ENCODE measurements at regions not wholly inside any gene's neighbourhood (a gene's known extent, or its start where the extent isn't known, plus 50 kb on each side); places are given as distances from the start of the nearest gene placed in this dataset.

DNA sequence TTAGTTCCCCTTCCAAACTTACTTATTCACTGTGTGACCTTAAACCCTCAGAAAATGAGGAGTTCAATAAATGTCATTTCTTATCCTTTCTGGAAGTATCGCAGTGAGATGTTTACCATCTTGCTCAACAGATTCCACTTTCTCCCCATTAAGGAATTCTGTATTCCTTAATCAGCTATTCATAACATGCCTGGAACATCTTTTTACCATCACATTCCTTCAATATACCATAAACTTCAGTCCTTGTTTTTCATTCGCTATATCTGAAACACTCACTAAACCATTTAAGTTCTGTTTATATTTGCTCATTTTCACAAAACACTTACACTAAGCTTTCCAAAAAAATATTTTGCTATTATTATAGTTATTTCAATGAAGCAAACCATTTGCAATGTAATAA, 1158.6 kb downstream of the CDH12 start:
- Histone ChIP-seq H3K27me3 (ENCODE audit: control insufficient read depth in 5 of 5, insufficient read depth in 4 of 5, low read length in 5 of 5) (no peaks in the 10 kb centered on the region), H3K9ac (ENCODE audit: low read length in 5 of 5) (no peak overlapping the region), H3K9me3 (ENCODE audit: control insufficient read depth in 5 of 5, low read length in 5 of 5) (no peaks in the 10 kb centered on the region), H3K4me1 (ENCODE audit: control insufficient read depth in 5 of 5, insufficient read depth in 5 of 5, low read length in 5 of 5) (no peaks in the 10 kb centered on the region), H3K27ac (ENCODE audit: low read depth, low read length) (no peak overlapping the region), H3K4me3 (ENCODE audit: low read depth in 1 of 5, low read length in 5 of 5) (no peak overlapping the region), H3K36me3 (ENCODE audit: control insufficient read depth in 5 of 5, insufficient read depth in 5 of 5, low read length in 5 of 5) (no peaks in the 10 kb centered on the region)

DNA sequence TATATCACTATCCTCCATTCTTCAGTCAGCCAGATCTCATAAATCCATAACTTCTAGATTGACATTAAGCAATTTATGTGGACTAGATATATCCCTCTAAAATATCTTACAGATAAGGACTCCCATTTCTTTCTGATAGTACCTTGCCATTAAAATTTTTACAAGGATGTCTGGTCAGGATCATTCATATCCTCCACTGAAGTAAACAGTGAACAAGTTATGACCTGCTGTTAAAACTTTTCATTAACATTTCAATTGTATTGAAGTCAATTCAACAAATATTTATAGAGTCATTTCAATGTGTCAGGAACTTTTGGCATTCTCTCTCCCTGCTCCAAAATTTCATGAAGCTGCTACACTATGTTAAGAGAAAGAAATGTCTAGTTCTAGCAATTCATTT, 1159.6 kb downstream of the CDH12 start:
- Histone ChIP-seq H3K4me1 (ENCODE audit: control insufficient read depth in 5 of 5, insufficient read depth in 5 of 5, low read length in 5 of 5) (no peaks in the 10 kb centered on the region), H3K9me3 (ENCODE audit: control insufficient read depth in 5 of 5, low read length in 5 of 5) (no peaks in the 10 kb centered on the region), H3K27ac (ENCODE audit: low read depth, low read length) (no peak overlapping the region), H3K9ac (ENCODE audit: low read length in 5 of 5) (no peak overlapping the region), H3K4me3 (ENCODE audit: low read depth in 1 of 5, low read length in 5 of 5) (no peak overlapping the region), H3K27me3 (ENCODE audit: control insufficient read depth in 5 of 5, insufficient read depth in 4 of 5, low read length in 5 of 5) (no peaks in the 10 kb centered on the region), H3K36me3 (ENCODE audit: control insufficient read depth in 5 of 5, insufficient read depth in 5 of 5, low read length in 5 of 5) (no peaks in the 10 kb centered on the region)

DNA sequence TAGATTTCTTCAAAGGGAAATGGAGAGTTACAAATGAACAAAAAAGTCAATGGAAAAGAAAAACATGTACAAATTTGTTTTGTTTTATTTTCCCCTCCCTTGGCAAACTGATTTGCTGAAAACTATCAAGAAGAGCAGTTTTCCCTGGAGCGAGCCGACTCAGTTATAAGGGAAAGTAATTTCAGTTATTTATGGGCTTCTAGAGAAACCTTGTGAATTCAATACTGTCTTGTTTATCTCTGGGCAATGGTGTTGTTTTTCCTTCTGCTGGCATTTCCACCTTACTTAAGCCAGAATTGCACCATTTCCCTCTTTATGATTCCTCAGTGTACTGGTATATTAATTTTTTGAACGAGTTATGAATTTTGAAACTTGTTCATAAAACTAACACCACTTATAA, 1163.6 kb downstream of the CDH12 start:
- Histone ChIP-seq H3K27me3 (ENCODE audit: control insufficient read depth in 5 of 5, insufficient read depth in 4 of 5, low read length in 5 of 5) (no peaks in the 10 kb centered on the region), H3K9ac (ENCODE audit: low read length in 5 of 5) (no peak overlapping the region), H3K4me3 (ENCODE audit: low read depth in 1 of 5, low read length in 5 of 5) (no peak overlapping the region), H3K4me1 (ENCODE audit: control insufficient read depth in 5 of 5, insufficient read depth in 5 of 5, low read length in 5 of 5) (no peaks in the 10 kb centered on the region), H3K9me3 (ENCODE audit: control insufficient read depth in 5 of 5, low read length in 5 of 5) (no peaks in the 10 kb centered on the region), H3K27ac (ENCODE audit: low read depth, low read length) (no peak overlapping the region), H3K36me3 (ENCODE audit: control insufficient read depth in 5 of 5, insufficient read depth in 5 of 5, low read length in 5 of 5) (no peaks in the 10 kb centered on the region)

DNA sequence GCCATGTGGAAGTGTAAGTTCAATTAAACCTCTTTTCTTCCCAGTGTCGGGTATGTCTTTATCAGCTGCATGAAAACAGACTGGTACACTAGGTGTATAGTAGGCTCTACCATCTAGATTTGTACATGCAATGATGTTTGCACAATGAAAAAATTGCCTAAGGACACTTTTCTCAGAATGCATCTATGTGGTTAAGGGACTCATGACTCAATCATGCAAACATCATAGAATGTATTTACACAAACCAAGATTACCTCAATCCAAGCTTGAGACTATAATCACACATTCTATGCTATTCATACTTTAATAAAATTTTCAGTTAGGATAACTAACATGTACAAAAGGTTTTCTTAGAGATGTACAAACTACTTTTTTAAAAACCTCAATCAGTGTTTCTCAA, 1164.5 kb downstream of the CDH12 start:
- Histone ChIP-seq H3K9me3 (ENCODE audit: control insufficient read depth in 5 of 5, low read length in 5 of 5) (no peaks in the 10 kb centered on the region), H3K27ac (ENCODE audit: low read depth, low read length) (no peak overlapping the region), H3K4me1 (ENCODE audit: control insufficient read depth in 5 of 5, insufficient read depth in 5 of 5, low read length in 5 of 5) (no peaks in the 10 kb centered on the region), H3K9ac (ENCODE audit: low read length in 5 of 5) (no peak overlapping the region), H3K27me3 (ENCODE audit: control insufficient read depth in 5 of 5, insufficient read depth in 4 of 5, low read length in 5 of 5) (no peaks in the 10 kb centered on the region), H3K36me3 (ENCODE audit: control insufficient read depth in 5 of 5, insufficient read depth in 5 of 5, low read length in 5 of 5) (no peaks in the 10 kb centered on the region), H3K4me3 (ENCODE audit: low read depth in 1 of 5, low read length in 5 of 5) (no peak overlapping the region)

DNA sequence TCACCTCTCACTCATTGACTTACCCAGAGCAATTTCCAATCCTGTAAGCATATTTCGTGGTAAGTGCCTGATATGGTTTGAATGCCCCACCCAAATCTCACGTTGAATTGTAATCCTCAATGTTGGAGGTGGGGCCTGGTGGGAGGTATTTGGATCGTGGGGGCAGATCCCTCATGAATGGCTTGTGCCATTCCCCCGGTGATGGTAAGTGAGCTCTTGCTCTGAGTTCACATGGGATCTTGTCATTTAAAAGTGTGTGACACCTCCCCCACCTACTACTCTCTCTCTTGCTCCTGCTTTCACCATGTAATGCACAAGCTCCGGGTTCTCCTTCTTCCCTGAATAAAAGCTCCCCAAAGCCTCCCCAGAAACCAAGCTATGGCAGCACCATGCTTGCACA, 1165.5 kb downstream of the CDH12 start:
- Histone ChIP-seq H3K27me3 (ENCODE audit: control insufficient read depth in 5 of 5, insufficient read depth in 4 of 5, low read length in 5 of 5) (no peaks in the 10 kb centered on the region), H3K4me3 (ENCODE audit: low read depth in 1 of 5, low read length in 5 of 5) (no peak overlapping the region), H3K9ac (ENCODE audit: low read length in 5 of 5) (no peak overlapping the region), H3K36me3 (ENCODE audit: control insufficient read depth in 5 of 5, insufficient read depth in 5 of 5, low read length in 5 of 5) (no peaks in the 10 kb centered on the region), H3K4me1 (ENCODE audit: control insufficient read depth in 5 of 5, insufficient read depth in 5 of 5, low read length in 5 of 5) (no peaks in the 10 kb centered on the region), H3K9me3 (ENCODE audit: control insufficient read depth in 5 of 5, low read length in 5 of 5) (no peaks in the 10 kb centered on the region), H3K27ac (ENCODE audit: low read depth, low read length) (no peak overlapping the region)

DNA sequence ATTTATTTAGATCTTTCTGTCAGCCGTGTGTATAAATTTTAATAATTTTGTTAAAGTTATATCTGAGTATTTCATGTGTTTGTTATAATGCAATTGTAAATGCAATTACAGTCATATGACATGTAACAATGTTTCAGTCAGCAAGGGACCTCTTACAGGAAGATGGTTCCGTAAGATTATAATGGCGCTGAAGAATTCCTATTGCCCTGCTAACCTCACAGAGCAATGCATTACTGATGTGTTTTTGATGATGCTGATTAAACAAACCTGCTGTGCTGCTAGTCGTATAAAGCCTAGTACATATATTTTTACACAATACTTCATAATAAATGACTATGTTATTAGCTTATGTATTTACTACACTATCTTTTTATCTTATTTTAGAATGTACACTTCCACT, 1166.4 kb downstream of the CDH12 start:
- H3K9ac ChIP-seq (ENCODE audit: low read length in 5 of 5), result no peak overlapping the region
- no peak overlapping the region for H3K4me3 ChIP-seq (ENCODE audit: low read depth in 1 of 5, low read length in 5 of 5)
- H3K36me3 ChIP-seq (ENCODE audit: control insufficient read depth in 5 of 5, insufficient read depth in 5 of 5, low read length in 5 of 5), result no peaks in the 10 kb centered on the region
- no peaks in the 10 kb centered on the region for H3K9me3 ChIP-seq (ENCODE audit: control insufficient read depth in 5 of 5, low read length in 5 of 5)
- no peaks in the 10 kb centered on the region for H3K27me3 ChIP-seq (ENCODE audit: control insufficient read depth in 5 of 5, insufficient read depth in 4 of 5, low read length in 5 of 5)
- H3K27ac ChIP-seq (ENCODE audit: low read depth, low read length), result no peak overlapping the region
- H3K4me1 ChIP-seq (ENCODE audit: control insufficient read depth in 5 of 5, insufficient read depth in 5 of 5, low read length in 5 of 5), result no peaks in the 10 kb centered on the region

DNA sequence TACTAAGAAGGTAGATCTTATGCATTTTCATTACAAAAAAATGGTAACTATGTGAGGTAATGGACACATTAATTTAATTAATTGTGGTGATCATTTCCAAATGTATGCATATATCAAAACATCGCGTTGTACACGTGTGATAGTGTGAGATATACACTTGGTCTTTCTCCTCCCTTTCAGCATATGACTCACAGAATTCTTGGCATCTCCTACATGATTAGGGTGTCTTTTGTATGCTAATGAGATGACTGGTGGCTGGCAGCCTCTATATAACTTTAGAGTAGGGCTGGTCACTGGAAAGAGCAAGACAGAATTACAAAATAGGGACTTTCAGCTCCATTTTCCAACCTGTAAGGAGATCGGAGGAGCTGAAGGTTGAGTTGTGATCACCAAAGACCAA, 1167.6 kb downstream of the CDH12 start:
- no peak overlapping the region for H3K27ac ChIP-seq (ENCODE audit: low read depth, low read length)
- H3K4me1 ChIP-seq (ENCODE audit: control insufficient read depth in 5 of 5, insufficient read depth in 5 of 5, low read length in 5 of 5), result no peaks in the 10 kb centered on the region
- no peaks in the 10 kb centered on the region for H3K27me3 ChIP-seq (ENCODE audit: control insufficient read depth in 5 of 5, insufficient read depth in 4 of 5, low read length in 5 of 5)
- no peaks in the 10 kb centered on the region for H3K36me3 ChIP-seq (ENCODE audit: control insufficient read depth in 5 of 5, insufficient read depth in 5 of 5, low read length in 5 of 5)
- H3K4me3 ChIP-seq (ENCODE audit: low read depth in 1 of 5, low read length in 5 of 5), result no peak overlapping the region
- no peaks in the 10 kb centered on the region for H3K9me3 ChIP-seq (ENCODE audit: control insufficient read depth in 5 of 5, low read length in 5 of 5)
- H3K9ac ChIP-seq (ENCODE audit: low read length in 5 of 5), result no peak overlapping the region

DNA sequence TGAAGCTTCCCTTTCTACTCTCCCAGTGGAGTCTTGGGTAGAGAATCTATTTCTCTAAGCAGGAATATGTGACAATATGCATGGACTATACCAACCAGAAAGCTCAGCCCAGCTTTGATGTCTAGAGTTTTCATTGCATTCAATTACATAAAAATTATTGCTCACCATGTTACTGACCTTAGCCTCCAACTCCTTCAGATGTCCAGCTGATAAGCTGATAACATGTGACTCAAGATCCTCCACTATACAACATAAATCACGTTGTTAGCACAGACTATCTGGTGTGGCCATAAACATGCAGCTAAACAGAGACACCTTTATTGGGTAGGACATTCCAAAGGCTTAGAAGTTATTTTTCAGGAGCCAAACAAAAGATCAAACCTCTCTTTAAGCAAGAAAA, 1168.2 kb downstream of the CDH12 start:
- peaks cover 0 to 3% (median 0%) of the 10 kb centered on the region in 5 donors for H3K4me1 ChIP-seq (ENCODE audit: control insufficient read depth in 5 of 5, insufficient read depth in 5 of 5, low read length in 5 of 5)
- no peaks in the 10 kb centered on the region for H3K36me3 ChIP-seq (ENCODE audit: control insufficient read depth in 5 of 5, insufficient read depth in 5 of 5, low read length in 5 of 5)
- H3K27me3 ChIP-seq (ENCODE audit: control insufficient read depth in 5 of 5, insufficient read depth in 4 of 5, low read length in 5 of 5), result no peaks in the 10 kb centered on the region
- no peak overlapping the region for H3K27ac ChIP-seq (ENCODE audit: low read depth, low read length)
- H3K9me3 ChIP-seq (ENCODE audit: control insufficient read depth in 5 of 5, low read length in 5 of 5), result no peaks in the 10 kb centered on the region
- H3K9ac ChIP-seq (ENCODE audit: low read length in 5 of 5), result no peak overlapping the region
- no peak overlapping the region for H3K4me3 ChIP-seq (ENCODE audit: low read depth in 1 of 5, low read length in 5 of 5)

DNA sequence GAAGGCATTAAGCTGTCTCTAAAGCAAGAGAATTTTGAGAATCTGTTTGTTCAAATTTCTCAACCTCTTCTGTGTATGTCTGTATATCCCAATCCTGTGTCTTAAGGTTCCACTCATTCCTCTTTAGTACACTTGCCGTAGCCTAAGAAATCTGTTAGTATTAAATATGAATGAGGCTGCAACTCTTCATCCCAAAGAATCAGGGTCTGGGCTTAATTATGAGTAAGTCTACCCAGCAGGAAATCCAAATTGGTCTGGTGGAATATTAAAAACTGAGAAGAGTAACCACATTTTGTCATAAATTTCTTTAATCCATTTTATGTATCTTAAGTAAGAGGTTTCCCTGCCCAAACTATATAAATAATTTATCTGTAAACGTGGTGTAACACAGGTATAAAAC, 1171.2 kb downstream of the CDH12 start:
- Histone ChIP-seq H3K4me3 (ENCODE audit: low read depth in 1 of 5, low read length in 5 of 5) (no peak overlapping the region), H3K9me3 (ENCODE audit: control insufficient read depth in 5 of 5, low read length in 5 of 5) (no peaks in the 10 kb centered on the region), H3K36me3 (ENCODE audit: control insufficient read depth in 5 of 5, insufficient read depth in 5 of 5, low read length in 5 of 5) (no peaks in the 10 kb centered on the region), H3K27ac (ENCODE audit: low read depth, low read length) (no peak overlapping the region), H3K27me3 (ENCODE audit: control insufficient read depth in 5 of 5, insufficient read depth in 4 of 5, low read length in 5 of 5) (no peaks in the 10 kb centered on the region), H3K4me1 (ENCODE audit: control insufficient read depth in 5 of 5, insufficient read depth in 5 of 5, low read length in 5 of 5) (peaks cover 0 to 12% (median 0%) of the 10 kb centered on the region in 5 donors), H3K9ac (ENCODE audit: low read length in 5 of 5) (no peak overlapping the region)

DNA sequence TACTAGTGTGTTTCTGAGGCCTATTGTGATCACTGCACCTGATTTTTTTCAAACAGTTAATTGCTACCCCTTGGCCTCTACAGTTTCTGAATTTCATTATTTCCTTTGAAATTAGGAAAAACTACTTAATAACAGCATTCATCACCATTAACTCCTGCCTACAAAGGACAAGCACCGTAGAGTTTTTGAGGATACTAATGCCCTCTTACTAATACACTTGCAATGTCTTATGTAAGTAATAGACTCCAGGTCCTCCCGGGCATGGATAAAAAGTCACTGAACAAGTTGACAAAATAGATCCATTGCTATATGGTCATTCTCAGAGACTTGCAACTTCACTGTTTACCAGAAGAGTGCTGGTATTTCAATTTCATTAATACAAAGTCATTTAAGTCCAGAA, 1172.5 kb downstream of the CDH12 start:
- Histone ChIP-seq H3K36me3 (ENCODE audit: control insufficient read depth in 5 of 5, insufficient read depth in 5 of 5, low read length in 5 of 5) (no peaks in the 10 kb centered on the region), H3K9ac (ENCODE audit: low read length in 5 of 5) (no peak overlapping the region), H3K4me1 (ENCODE audit: control insufficient read depth in 5 of 5, insufficient read depth in 5 of 5, low read length in 5 of 5) (peaks cover 0 to 12% (median 0%) of the 10 kb centered on the region in 5 donors), H3K4me3 (ENCODE audit: low read depth in 1 of 5, low read length in 5 of 5) (no peak overlapping the region), H3K27ac (ENCODE audit: low read depth, low read length) (no peak overlapping the region), H3K9me3 (ENCODE audit: control insufficient read depth in 5 of 5, low read length in 5 of 5) (no peaks in the 10 kb centered on the region), H3K27me3 (ENCODE audit: control insufficient read depth in 5 of 5, insufficient read depth in 4 of 5, low read length in 5 of 5) (no peaks in the 10 kb centered on the region)

DNA sequence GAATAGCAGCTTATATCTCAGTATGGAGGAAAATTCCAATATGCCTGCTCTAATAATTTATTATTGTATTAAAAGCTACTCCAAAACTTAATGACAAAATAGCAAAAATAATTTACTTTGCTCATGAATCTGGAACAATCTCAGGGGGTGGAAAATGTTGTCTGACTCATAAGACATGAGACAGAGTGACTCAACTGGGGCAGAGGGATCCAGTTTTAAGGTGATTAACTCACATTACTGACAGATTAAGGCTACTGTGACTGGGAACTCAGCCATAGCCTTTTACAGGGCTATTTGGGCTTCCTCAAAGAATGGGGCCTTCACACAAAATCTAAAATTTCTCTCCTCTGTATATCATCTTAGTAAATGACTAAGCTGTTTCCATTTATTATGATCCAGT, 1172.9 kb downstream of the CDH12 start:
- H3K36me3 ChIP-seq (ENCODE audit: control insufficient read depth in 5 of 5, insufficient read depth in 5 of 5, low read length in 5 of 5), result no peaks in the 10 kb centered on the region
- no peak overlapping the region for H3K27ac ChIP-seq (ENCODE audit: low read depth, low read length)
- H3K9ac ChIP-seq (ENCODE audit: low read length in 5 of 5), result no peak overlapping the region
- no peak overlapping the region for H3K4me3 ChIP-seq (ENCODE audit: low read depth in 1 of 5, low read length in 5 of 5)
- H3K4me1 ChIP-seq (ENCODE audit: control insufficient read depth in 5 of 5, insufficient read depth in 5 of 5, low read length in 5 of 5), result peaks cover 0 to 12% (median 0%) of the 10 kb centered on the region in 5 donors
- no peaks in the 10 kb centered on the region for H3K9me3 ChIP-seq (ENCODE audit: control insufficient read depth in 5 of 5, low read length in 5 of 5)
- no peaks in the 10 kb centered on the region for H3K27me3 ChIP-seq (ENCODE audit: control insufficient read depth in 5 of 5, insufficient read depth in 4 of 5, low read length in 5 of 5)
